ENCODE measurements at regions not wholly inside any gene's neighbourhood (a gene's known extent, or its start where the extent isn't known, plus 50 kb on each side); places are given as distances from the start of the nearest gene placed in this dataset.

DNA sequence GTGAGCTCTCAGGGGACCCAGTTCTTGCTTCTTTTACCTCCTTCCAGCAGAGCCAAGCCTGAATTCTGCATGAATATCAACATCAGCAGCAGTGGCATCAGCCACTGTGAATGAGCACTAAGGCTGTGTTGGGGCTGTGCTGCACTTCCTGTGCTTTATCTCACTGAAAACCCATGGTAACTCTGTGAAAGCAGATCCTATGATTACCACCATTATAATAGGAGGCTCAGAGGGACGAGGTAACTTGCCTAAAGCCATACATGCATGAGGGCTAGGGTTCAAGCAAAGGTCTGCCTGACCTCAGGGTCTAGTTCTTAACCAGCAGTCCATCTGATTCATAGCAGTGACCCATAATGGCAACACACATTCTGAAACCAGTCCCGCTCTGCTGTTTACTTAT is 60.5 kb upstream of the RAPGEF1 start:
- Histone ChIP-seq H3K27ac (ENCODE audit: insufficient read depth, low read length, poor library complexity, severe bottlenecking) (no peak overlapping the region), H3K27me3 (ENCODE audit: control insufficient read depth, insufficient read depth, low read length) (no peaks in the 10 kb centered on the region), H3K4me3 (ENCODE audit: low read depth, low read length) (no peak overlapping the region), H3K9me3 (ENCODE audit: control insufficient read depth in 2 of 2, low read length in 2 of 2) (no peaks in the 10 kb centered on the region), H3K36me3 (ENCODE audit: control insufficient read depth, insufficient read depth, low read length) (no peaks in the 10 kb centered on the region), H3K4me1 (ENCODE audit: control insufficient read depth, insufficient read depth, low read length, poor library complexity, severe bottlenecking) (no peaks in the 10 kb centered on the region)
- Mint-ChIP-seq H3K4me3 (no peak overlapping the region), H3K36me3 (no peaks in the 10 kb centered on the region), H3K27ac (peak overlapping the region in 1 of 3 donors; percentile 88), H3K4me1 (no peaks in the 10 kb centered on the region), H3K9me3 (peaks cover 0 to 5% (median 1%) of the 10 kb centered on the region in 7 donors), H3K27me3 (peaks cover 16% of the 10 kb centered on the region)
- ATAC-seq (ENCODE audit: low read depth in 2 of 2) (no peak), DNase-seq (no peak)

DNA sequence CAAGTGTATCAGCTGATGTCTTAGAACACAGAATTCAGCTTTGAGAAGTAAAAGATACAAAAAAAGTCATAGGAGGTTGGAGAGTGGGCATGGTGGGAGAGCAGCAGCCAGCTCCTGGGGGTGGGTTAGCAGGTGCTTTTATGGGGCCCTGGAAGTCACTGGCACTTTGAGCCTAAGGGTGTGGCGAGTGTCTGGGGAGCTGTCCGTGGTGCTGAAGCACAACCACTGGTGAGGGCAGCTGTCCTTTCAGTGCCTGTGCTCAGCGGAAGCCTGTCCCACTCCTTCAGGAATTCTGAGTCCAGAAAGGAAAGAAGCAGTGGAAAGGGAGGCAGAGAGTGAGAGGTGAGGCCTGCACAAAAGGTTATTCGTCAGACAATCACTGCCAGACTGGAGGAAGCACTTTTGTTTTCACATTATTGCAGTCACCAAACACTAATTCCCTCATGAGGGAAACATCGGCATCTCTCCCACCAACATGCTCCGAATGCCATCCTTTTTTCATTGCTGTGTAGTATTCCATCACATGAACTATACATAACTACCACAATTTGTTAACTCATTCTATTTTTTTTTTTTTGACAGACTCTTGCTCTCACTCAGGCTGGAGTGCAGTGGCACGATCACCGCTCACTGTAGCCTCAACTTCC is 59.4 kb upstream of the RAPGEF1 start:
- Mint-ChIP-seq H3K4me1 (no peaks in the 10 kb centered on the region), H3K9me3 (peaks cover 0 to 5% (median 1%) of the 10 kb centered on the region in 7 donors), H3K4me3 (no peak overlapping the region), H3K27ac (no peak overlapping the region), H3K36me3 (no peaks in the 10 kb centered on the region), H3K27me3 (peaks cover 18% of the 10 kb centered on the region)
- Histone ChIP-seq H3K4me1 (ENCODE audit: control insufficient read depth, insufficient read depth, low read length, poor library complexity, severe bottlenecking) (no peaks in the 10 kb centered on the region), H3K27me3 (ENCODE audit: control insufficient read depth, insufficient read depth, low read length) (no peaks in the 10 kb centered on the region), H3K36me3 (ENCODE audit: control insufficient read depth, insufficient read depth, low read length) (no peaks in the 10 kb centered on the region), H3K4me3 (ENCODE audit: low read depth, low read length) (no peak overlapping the region), H3K9me3 (ENCODE audit: control insufficient read depth in 2 of 2, low read length in 2 of 2) (no peaks in the 10 kb centered on the region), H3K27ac (ENCODE audit: insufficient read depth, low read length, poor library complexity, severe bottlenecking) (no peak overlapping the region)
- DNase-seq, result peak; percentile 7 to 46 (median 31)
- ATAC-seq (ENCODE audit: low read depth in 2 of 2), result no peak

DNA sequence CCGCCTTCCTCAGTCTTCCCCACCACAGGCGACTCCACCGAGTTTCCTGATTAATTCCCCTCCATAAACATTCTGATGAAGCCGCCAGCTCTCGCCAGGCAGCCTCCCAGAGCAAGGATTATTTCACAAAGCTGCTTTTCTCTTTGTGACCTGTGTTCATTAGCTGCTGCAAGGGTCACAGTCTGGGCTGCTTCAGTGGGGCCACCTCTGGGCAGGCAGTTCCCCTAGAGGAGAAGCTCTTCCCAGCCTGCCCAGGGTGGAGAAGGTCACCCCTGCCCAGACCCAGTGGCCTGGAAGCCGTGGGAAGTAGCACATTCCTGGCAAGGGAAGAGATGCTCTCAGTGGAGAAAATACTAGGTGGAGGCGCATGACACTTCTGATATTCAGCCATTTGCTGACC is 58.4 kb upstream of the RAPGEF1 start:
- H3K4me3 Mint-ChIP-seq, result no peak overlapping the region
- no peak for DNase-seq
- Histone ChIP-seq H3K27ac (ENCODE audit: insufficient read depth, low read length, poor library complexity, severe bottlenecking) (no peak overlapping the region), H3K27me3 (ENCODE audit: control insufficient read depth, insufficient read depth, low read length) (no peaks in the 10 kb centered on the region), H3K9me3 (ENCODE audit: control insufficient read depth in 2 of 2, low read length in 2 of 2) (no peaks in the 10 kb centered on the region), H3K36me3 (ENCODE audit: control insufficient read depth, insufficient read depth, low read length) (no peaks in the 10 kb centered on the region), H3K4me1 (ENCODE audit: control insufficient read depth, insufficient read depth, low read length, poor library complexity, severe bottlenecking) (no peaks in the 10 kb centered on the region), H3K4me3 (ENCODE audit: low read depth, low read length) (no peak overlapping the region)
- no peaks in the 10 kb centered on the region for H3K4me1 Mint-ChIP-seq
- no peak for ATAC-seq (ENCODE audit: low read depth in 2 of 2)
- H3K9me3 Mint-ChIP-seq, result peaks cover 0 to 5% (median 1%) of the 10 kb centered on the region in 7 donors
- H3K36me3 Mint-ChIP-seq, result no peaks in the 10 kb centered on the region
- no peak overlapping the region for H3K27ac Mint-ChIP-seq
- H3K27me3 Mint-ChIP-seq, result peaks cover 23% of the 10 kb centered on the region

DNA sequence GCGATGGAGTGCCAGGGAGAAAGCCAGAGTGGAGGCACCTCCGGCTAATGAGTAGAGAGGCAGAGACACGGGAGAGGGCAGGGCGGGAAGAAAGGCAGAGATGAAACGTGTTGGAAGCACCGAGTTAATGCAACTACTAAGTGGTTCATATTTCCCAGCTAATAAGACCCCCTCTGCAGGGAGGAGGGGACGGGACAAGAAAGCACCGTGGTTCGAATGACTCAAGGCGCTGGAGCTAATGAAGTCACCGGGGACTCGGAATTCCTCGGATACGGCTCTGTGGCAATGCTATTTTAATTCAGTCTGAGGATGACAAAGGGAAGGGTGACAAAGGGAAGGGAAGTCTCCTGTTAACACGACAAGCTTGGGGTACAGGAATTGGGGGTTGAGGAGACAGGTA is 54.5 kb upstream of the RAPGEF1 start:
- DNase-seq, result no peak
- no peak for ATAC-seq (ENCODE audit: low read depth in 2 of 2)

DNA sequence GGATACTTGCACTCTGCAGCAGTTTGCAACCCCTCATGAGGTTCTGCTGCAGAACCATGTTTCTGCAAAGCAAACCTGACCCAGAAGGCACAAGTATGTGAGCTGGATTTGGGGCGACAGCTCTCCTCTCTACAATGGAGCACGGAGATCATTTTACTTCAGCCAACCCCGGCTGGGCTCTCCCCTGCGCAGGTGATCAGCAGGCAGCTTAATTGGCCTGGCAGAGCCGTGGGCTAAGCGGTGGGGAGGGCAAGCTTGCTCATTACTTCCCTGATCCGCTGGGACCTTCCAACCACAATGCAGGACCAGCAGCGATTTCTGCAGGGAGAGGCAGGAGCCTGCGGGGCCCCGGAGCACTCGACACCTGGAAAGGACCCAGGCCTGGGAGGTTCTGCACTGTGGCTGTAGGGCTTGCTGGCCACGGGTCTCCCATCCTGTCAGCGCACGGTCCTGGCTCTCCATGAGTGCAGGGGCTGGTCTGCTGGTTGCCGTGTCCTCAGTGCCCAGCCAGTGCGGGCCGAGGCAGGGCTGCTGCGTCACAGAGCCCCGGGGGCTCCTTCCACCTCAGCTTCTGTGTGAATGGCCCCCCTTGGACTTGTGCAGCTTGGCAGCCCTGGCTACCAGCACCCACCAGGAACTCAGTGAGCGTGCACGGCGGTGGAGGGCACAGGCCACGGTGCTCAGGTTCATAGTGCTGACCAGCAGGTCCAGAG is 51.8 kb upstream of the RAPGEF1 start:
- Histone ChIP-seq H3K9me3 (ENCODE audit: control insufficient read depth in 2 of 2, low read length in 2 of 2) (no peaks in the 10 kb centered on the region), H3K27me3 (ENCODE audit: control insufficient read depth, insufficient read depth, low read length) (peaks cover 3% of the 10 kb centered on the region), H3K27ac (ENCODE audit: insufficient read depth, low read length, poor library complexity, severe bottlenecking) (no peak overlapping the region), H3K4me3 (ENCODE audit: low read depth, low read length) (no peak overlapping the region), H3K36me3 (ENCODE audit: control insufficient read depth, insufficient read depth, low read length) (no peaks in the 10 kb centered on the region), H3K4me1 (ENCODE audit: control insufficient read depth, insufficient read depth, low read length, poor library complexity, severe bottlenecking) (no peaks in the 10 kb centered on the region)
- Mint-ChIP-seq H3K4me3 (no peak overlapping the region), H3K4me1 (no peaks in the 10 kb centered on the region), H3K27me3 (peaks cover 28% of the 10 kb centered on the region), H3K27ac (no peak overlapping the region), H3K36me3 (no peaks in the 10 kb centered on the region), H3K9me3 (peaks cover 0 to 4% (median 0%) of the 10 kb centered on the region in 7 donors)
- DNase-seq, result no peak
- no peak for ATAC-seq (ENCODE audit: low read depth in 2 of 2)

More for the DNA sequence above, 54.5 kb upstream of the RAPGEF1 start:
- Histone ChIP-seq H3K27me3 (ENCODE audit: control insufficient read depth, insufficient read depth, low read length) (peaks cover 3% of the 10 kb centered on the region), H3K36me3 (ENCODE audit: control insufficient read depth, insufficient read depth, low read length) (no peaks in the 10 kb centered on the region), H3K27ac (ENCODE audit: insufficient read depth, low read length, poor library complexity, severe bottlenecking) (no peak overlapping the region), H3K4me3 (ENCODE audit: low read depth, low read length) (no peak overlapping the region), H3K9me3 (ENCODE audit: control insufficient read depth in 2 of 2, low read length in 2 of 2) (no peaks in the 10 kb centered on the region), H3K4me1 (ENCODE audit: control insufficient read depth, insufficient read depth, low read length, poor library complexity, severe bottlenecking) (no peaks in the 10 kb centered on the region)
- no peaks in the 10 kb centered on the region for H3K4me1 Mint-ChIP-seq
- no peak overlapping the region for H3K27ac Mint-ChIP-seq
- peaks cover 0 to 4% (median 1%) of the 10 kb centered on the region in 7 donors for H3K9me3 Mint-ChIP-seq
- no peak overlapping the region for H3K4me3 Mint-ChIP-seq
- peaks cover 20% of the 10 kb centered on the region for H3K27me3 Mint-ChIP-seq
- no peaks in the 10 kb centered on the region for H3K36me3 Mint-ChIP-seq

All from CD4-positive, CD25-positive, alpha-beta regulatory T cell (primary cell).